NCI-H146 treated with DMSO at 0.1 percent for 48 hours (cell line): ENCODE measurements at regions not wholly inside any gene's neighbourhood (a gene's known extent, or its start where the extent isn't known, plus 50 kb on each side); places are given as distances from the start of the nearest gene placed in this dataset.

Experiments used
- DNase-seq: peaks from one replicate; lab custom pipeline; 2025; ENCODE audit not compliant: unreplicated experiment; lab: John Stamatoyannopoulos, UW

GRCh38 chr4:24476282-24476681, 108.1 kb downstream of the DHX15 start:
- DNase-seq: no peak

DNA sequence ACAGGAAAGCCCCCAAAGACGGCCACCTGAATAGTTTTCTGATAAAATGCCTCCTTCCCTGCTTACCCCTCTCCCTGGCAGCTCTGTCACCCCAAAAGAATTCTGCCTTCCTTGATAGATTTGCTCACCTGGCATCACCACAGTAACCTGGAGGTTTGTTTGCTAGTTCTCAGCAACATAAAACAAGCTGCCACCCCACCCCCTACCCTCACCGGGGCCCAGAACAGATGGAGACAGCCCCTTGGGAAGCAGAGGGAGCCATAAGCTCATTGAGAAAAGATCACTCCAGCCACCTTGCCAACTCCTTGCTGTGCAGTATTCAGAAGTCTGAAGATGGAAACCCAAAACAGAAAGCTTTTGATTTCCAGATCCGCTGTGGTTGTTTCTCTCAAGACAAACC, 108.6 kb downstream of the DHX15 start:
- DNase-seq: no peak

DNA sequence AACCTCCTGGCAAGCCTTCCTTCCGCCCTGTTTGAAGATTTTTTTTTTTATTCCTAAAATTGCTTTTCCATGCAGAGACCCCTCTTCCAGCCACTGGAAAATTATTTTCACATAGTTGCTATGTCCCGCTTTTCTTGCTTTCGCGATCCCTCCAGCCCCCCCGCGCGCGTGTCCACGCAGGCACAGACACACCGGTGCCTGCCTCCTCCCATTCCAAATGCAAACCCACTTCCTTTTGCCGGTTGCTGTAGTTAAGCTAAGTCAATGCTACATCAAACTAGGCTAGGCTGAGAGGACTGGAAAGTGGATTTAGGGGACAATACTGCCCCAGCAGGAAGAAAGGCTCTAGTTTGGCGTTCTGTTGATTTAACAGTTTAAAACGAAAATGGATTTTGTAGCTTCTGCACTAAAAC, 111.0 kb downstream of the DHX15 start:
- no peak for DNase-seq

- DNase-seq: peak; percentile 56
Measured at GRCh38 chr4:24472514-24473308, 111.6 kb downstream of the DHX15 start.

GRCh38 chr4:24472161-24472510, 112.2 kb downstream of the DHX15 start:
- no peak for DNase-seq

GRCh38 chr4:24471486-24472160, 112.7 kb downstream of the DHX15 start:
- DNase-seq: no peak

DNA sequence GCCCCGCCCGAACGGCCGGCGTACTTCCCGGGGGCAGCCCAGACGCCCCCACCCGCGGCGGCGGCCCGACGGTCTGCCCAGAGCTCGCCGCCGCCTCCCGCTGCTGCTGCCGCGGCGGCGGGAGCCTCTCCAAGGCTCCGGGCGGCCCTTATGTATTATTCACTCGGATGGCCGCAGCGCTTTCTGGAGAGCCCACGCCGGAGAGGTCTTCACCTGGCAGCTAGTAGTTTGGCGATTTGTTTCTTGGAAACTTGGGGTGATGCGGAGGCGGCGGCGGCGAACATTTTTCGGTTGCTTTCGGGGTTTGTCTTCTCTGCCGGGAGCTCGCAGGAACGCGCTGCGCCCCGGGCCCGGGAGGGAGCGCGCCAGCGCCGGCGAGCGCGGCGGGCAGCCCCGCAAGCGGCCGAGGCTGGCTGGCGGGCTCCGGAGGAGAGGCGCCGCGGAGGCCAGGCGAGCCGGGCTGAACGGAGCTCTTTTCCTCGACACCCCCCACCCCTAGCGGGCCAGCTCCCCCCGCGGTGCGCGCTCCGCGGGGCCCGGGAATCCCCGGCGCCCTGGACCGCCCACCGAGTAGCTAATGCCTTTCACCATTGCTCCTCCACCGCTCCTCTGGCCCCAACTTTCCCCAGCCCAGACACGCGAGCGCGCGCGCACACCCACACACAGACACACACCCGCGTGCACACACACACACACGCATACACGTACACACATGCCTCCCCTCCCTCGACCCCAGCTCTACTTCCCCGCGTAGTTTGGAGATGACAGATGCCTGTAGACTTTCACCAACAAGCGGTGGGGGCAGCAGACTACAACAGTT, 113.5 kb downstream of the DHX15 start:
- DNase-seq: no peak

- DNase-seq: no peak
Measured at GRCh38 chr4:24468071-24468470, 116.3 kb downstream of the DHX15 start.

- DNase-seq: no peak
Measured at GRCh38 chr4:24464566-24464965, 119.8 kb downstream of the DHX15 start.

DNA sequence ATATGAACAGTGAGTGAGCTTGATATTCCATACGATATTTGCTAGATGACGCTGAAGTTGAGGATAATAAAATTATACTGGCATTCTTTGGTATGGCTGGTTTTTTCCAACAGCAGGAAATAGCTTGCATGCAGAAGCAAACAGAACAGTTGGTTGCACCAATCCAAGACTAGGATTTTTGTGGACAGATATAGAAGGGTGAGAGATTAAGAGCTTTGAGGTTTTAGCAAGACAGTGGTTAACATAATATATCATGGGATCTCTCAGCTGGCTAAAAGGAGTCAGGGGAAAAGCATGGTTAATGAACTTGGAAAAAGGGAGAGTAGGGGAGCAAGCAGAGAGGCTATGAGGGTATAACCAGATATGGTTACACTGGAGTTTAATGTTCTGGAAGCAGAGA, 127.9 kb downstream of the DHX15 start:
- DNase-seq: no peak

DNA sequence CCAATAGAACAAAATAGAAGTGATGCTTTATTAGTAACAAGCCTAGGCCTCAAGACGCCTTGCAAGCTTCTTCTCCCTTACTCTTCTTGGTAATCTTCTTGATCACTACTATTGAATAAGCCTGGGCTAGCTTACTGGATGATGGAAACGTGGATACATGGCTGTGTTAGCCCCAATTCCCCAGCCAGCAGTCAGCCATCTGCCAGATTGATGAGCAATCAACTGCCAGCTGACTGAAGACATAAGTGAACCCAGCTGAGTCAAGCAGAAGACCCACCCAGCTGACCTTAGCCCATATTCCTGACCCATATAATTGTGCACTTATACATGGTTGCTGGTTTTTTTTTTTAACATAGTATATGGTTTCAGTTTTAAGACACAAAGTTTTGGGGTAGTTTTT, 130.4 kb downstream of the DHX15 start:
- DNase-seq: no peak

- DNase-seq: no peak
Measured at GRCh38 chr4:24451870-24452269, 132.5 kb downstream of the DHX15 start.

GRCh38 chr4:24443200-24443599, 141.2 kb downstream of the DHX15 start:
- DNase-seq: no peak

- no peak for DNase-seq
Measured at GRCh38 chr4:24440765-24441164, 143.6 kb downstream of the DHX15 start.

DNA sequence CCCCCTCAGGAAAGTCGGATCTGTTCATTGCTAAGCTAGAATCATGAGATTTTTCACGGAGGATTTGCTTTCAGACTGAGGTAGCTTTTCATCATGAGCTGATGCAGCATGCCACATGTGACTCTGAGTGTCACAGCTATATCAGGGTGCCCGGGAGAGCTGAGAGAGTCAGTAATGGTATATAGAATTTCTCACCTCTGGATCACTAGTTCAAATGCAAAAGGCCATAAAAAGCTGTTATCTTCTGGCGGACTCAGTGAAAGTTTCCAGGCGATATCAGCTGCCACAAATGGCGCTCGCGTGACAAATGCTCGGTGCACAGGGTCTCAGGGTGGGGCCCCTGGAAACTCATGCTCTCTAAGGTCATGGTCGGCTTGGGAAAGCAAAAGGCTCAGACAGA, 150.1 kb downstream of the DHX15 start:
- no peak for DNase-seq

GRCh38 chr4:24433515-24434214, 150.7 kb downstream of the DHX15 start:
- no peak for DNase-seq

- no peak for DNase-seq
Measured at GRCh38 chr4:24428850-24429249, 155.5 kb downstream of the DHX15 start.

- DNase-seq: no peak
Measured at GRCh38 chr4:24426557-24426956, 157.8 kb downstream of the DHX15 start.

- DNase-seq: no peak
Measured at GRCh38 chr4:24425863-24426262, 158.5 kb downstream of the DHX15 start.

DNA sequence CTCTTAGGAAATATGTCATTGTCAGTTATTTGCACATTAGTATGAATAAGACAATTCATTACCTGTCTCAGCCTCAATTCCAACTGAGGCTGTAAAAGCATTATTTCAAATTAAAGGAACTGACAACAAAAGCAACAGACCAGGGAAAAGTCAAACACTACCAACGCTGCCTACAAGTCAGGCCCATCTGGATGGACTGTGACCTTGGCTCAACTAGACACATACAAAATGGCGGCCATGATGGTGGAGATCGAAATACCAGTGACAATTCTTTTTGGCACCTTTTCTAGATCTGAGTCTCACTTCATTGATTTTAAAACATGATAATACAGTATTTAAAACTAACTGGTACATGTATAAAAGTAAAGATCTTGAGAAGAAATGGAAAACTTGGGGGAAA, 160.7 kb downstream of the DHX15 start:
- no peak for DNase-seq

- no peak for DNase-seq
Measured at GRCh38 chr4:24422644-24423043, 161.7 kb downstream of the DHX15 start.
